H9 (cell line): ENCODE measurements at regions not wholly inside any gene's neighbourhood (a gene's known extent, or its start where the extent isn't known, plus 50 kb on each side); places are given as distances from the start of the nearest gene placed in this dataset.

Experiments used
- DNase-seq: peaks from one replicate; pipeline ENCODE4 v3.0.0-alpha.2; 2017
- H2AFZ ChIP-seq: one replicate; pipeline ENCODE4 v1.6.1; 2013; ENCODE audit warnings: mild to moderate bottlenecking, low read length, control low read depth, moderate library complexity
- H2AK5ac ChIP-seq: 2 replicates; pipeline ENCODE4 v1.6.1; 2013; ENCODE audit warnings: low read length, control low read depth, mixed read lengths; ENCODE audit not compliant: insufficient read length
- H2BK120ac ChIP-seq: one replicate; pipeline ENCODE4 v1.6.1; 2013; ENCODE audit warnings: low read depth, mild to moderate bottlenecking, low read length, control low read depth, inconsistent platforms; ENCODE audit not compliant: poor library complexity, severe bottlenecking
- H2BK12ac ChIP-seq: 2 replicates; pipeline ENCODE4 v1.6.1; 2013; ENCODE audit warnings: low read length, control low read depth, mixed read lengths, low read depth; ENCODE audit not compliant: insufficient read length
- H2BK15ac ChIP-seq: 2 replicates; pipeline ENCODE4 v1.6.1; 2013; ENCODE audit warnings: low read depth, low read length, control low read depth
- H2BK20ac ChIP-seq: one replicate; pipeline ENCODE4 v1.6.1; 2013; ENCODE audit warnings: low read depth, mild to moderate bottlenecking, low read length, control low read depth, inconsistent platforms; ENCODE audit not compliant: poor library complexity, severe bottlenecking
- H2BK5ac ChIP-seq: 2 replicates; pipeline ENCODE4 v1.6.1; 2013; ENCODE audit warnings: low read length, control low read depth, mixed read lengths; ENCODE audit not compliant: insufficient read length
- H3K14ac ChIP-seq: 2 replicates; pipeline ENCODE4 v1.6.1; 2013; ENCODE audit warnings: low read length, control low read depth; ENCODE audit not compliant: insufficient read depth
- H3K18ac ChIP-seq: 2 replicates; pipeline ENCODE4 v1.6.1; 2013; ENCODE audit warnings: low read depth, mild to moderate bottlenecking, mixed read lengths, low read length, control low read depth; ENCODE audit not compliant: insufficient read length
- H3K23ac ChIP-seq: 2 replicates; pipeline ENCODE4 v1.6.1; 2013; ENCODE audit warnings: low read length, control low read depth, mixed read lengths, low read depth; ENCODE audit not compliant: insufficient read length
- H3K23me2 ChIP-seq: 2 replicates; pipeline ENCODE4 v1.6.1; 2013; ENCODE audit warnings: low read depth, mild to moderate bottlenecking, mixed read lengths, low read length, control low read depth; ENCODE audit not compliant: insufficient read length, poor library complexity, severe bottlenecking
- H3K27ac ChIP-seq: 2 replicates; pipeline ENCODE4 v1.5.1; 2013; ENCODE audit warnings: low read length, control low read depth, mixed read lengths, low read depth; ENCODE audit not compliant: insufficient read length
- H3K27me3 ChIP-seq: 2 replicates; pipeline ENCODE4 v1.6.1; 2013; ENCODE audit warnings: low read length, control low read depth, inconsistent platforms; ENCODE audit not compliant: insufficient read depth
- H3K4ac ChIP-seq: 2 replicates; pipeline ENCODE4 v1.6.1; 2013; ENCODE audit warnings: low read depth, mild to moderate bottlenecking, control low read depth, inconsistent platforms, low read length, moderate library complexity
- H3K4me1 ChIP-seq: 2 replicates; pipeline ENCODE4 v1.6.1; 2013; ENCODE audit warnings: low read length, control low read depth, inconsistent platforms; ENCODE audit not compliant: insufficient read depth
- H3K4me2 ChIP-seq: 2 replicates; pipeline ENCODE4 v1.6.1; 2013; ENCODE audit warnings: low read length, control low read depth, mixed read lengths; ENCODE audit not compliant: insufficient read length, insufficient read depth
- H3K56ac ChIP-seq: 2 replicates; pipeline ENCODE4 v1.6.1; 2013; ENCODE audit warnings: low read depth, mild to moderate bottlenecking, mixed read lengths, low read length, control low read depth; ENCODE audit not compliant: insufficient read length
- H3K79me1 ChIP-seq: 2 replicates; pipeline ENCODE4 v1.6.1; 2013; ENCODE audit warnings: low read depth, mild to moderate bottlenecking, moderate library complexity, low read length, control low read depth, inconsistent platforms; ENCODE audit not compliant: insufficient read depth, poor library complexity, severe bottlenecking
- H3K79me2 ChIP-seq: 2 replicates; pipeline ENCODE4 v1.6.1; 2013; ENCODE audit warnings: low read length, control low read depth, inconsistent platforms; ENCODE audit not compliant: insufficient read depth
- H3K9ac ChIP-seq: 2 replicates; pipeline ENCODE4 v1.6.1; 2013; ENCODE audit warnings: low read length, control low read depth, mixed read lengths; ENCODE audit not compliant: insufficient read length; ENCODE audit errors: extremely low read depth
- H3K9me3 ChIP-seq: one replicate; pipeline ENCODE4 v1.6.1; 2013; ENCODE audit warnings: low read depth, low read length, inconsistent platforms; ENCODE audit not compliant: control insufficient read depth
- H3T11ph ChIP-seq: one replicate; pipeline ENCODE4 v1.6.1; 2013; ENCODE audit warnings: mild to moderate bottlenecking, low read length, control low read depth, inconsistent platforms
- H4K20me1 ChIP-seq: one replicate; pipeline ENCODE4 v1.6.1; 2013; ENCODE audit not compliant: control insufficient read depth, insufficient read length, insufficient read depth
- H4K5ac ChIP-seq: 2 replicates; pipeline ENCODE4 v1.6.1; 2013; ENCODE audit warnings: low read depth, mild to moderate bottlenecking, mixed read lengths, low read length, control low read depth; ENCODE audit not compliant: insufficient read length
- H4K8ac ChIP-seq: replicated peaks from 2 replicates; pipeline ENCODE4 v1.6.1; 2013; ENCODE audit warnings: low read length, control low read depth, mixed read lengths, low read depth; ENCODE audit not compliant: insufficient read length
- H4K91ac ChIP-seq: 2 replicates; pipeline ENCODE4 v1.6.1; 2013; ENCODE audit warnings: low read depth, mild to moderate bottlenecking, moderate library complexity, mixed read lengths, low read length, control low read depth; ENCODE audit not compliant: insufficient read length
- H3K27ac Mint-ChIP-seq, 3 experiments: 2 replicates in 2 of 3; 3 replicates in 1 of 3; pipeline ENCODE4 v1.8.0; 2020 to 2021; ENCODE audit warnings: mixed read lengths in 3 of 3, mild to moderate bottlenecking in 1 of 3, moderate library complexity in 1 of 3
- H3K27me3 Mint-ChIP-seq: 2 replicates; pipeline ENCODE4 v1.8.0; 2021; ENCODE audit warnings: low read depth, mild to moderate bottlenecking, moderate library complexity, mixed read lengths
- H3K36me3 Mint-ChIP-seq, 3 experiments: 2 replicates in 2 of 3; 3 replicates in 1 of 3; pipeline ENCODE4 v1.8.0; 2020 to 2021; ENCODE audit warnings: low read depth in 3 of 3, mixed read lengths in 3 of 3; ENCODE audit not compliant: insufficient read depth in 1 of 3
- H3K4me1 Mint-ChIP-seq, 2 experiments: 2 replicates each; pipeline ENCODE4 v1.8.0; 2020; ENCODE audit warnings: mixed read lengths in 2 of 2
- H3K4me3 Mint-ChIP-seq, 2 experiments: 2 replicates in 1 of 2; 3 replicates in 1 of 2; pipeline ENCODE4 v1.8.0; 2020 to 2021; ENCODE audit warnings: mild to moderate bottlenecking in 2 of 2, mixed read lengths in 2 of 2, moderate library complexity in 1 of 2
- H3K9me3 Mint-ChIP-seq, 2 experiments: 2 replicates in 1 of 2; 3 replicates in 1 of 2; pipeline ENCODE4 v1.8.0; 2020; ENCODE audit warnings: mild to moderate bottlenecking in 2 of 2, mixed read lengths in 2 of 2, moderate library complexity in 1 of 2
- CTCF ChIP-seq: fragments of 200-600 bp; sonication (generic); conservative IDR thresholded peaks from 3 replicates; pipeline ENCODE4 v1.8.0; 2021; ENCODE audit warnings: antibody characterized with exemption, mild to moderate bottlenecking
- WGBS: extraction: QIAGEN DNeasy Blood & Tissue Kit; methylation state at CpG from one replicate; pipeline ENCODE4 v1.1.7; 2013; ENCODE audit warnings: missing lambda C conversion rate, low lambda C conversion rate, mixed read lengths; ENCODE audit not compliant: insufficient read length; ENCODE audit errors: extremely low coverage; 5-methylcytosine and 5-hydroxymethylcytosine counted together

GRCh38 chr16:65842067-65842466 is 524.4 kb upstream of the CDH5 start:
- no peak overlapping the region for H3K56ac ChIP-seq
- no peak overlapping the region for H2AK5ac ChIP-seq
- H3K4me1 Mint-ChIP-seq, result peaks cover 2 to 5% of the 10 kb centered on the region in 2 experiments; a peak in 2 of 4 replicates
- peaks cover 0 to 2% of the 10 kb centered on the region in 2 experiments; a peak in 1 of 5 replicates for H3K9me3 Mint-ChIP-seq
- no peak overlapping the region for H3K27ac Mint-ChIP-seq
- no peak overlapping the region for H3K23ac ChIP-seq
- no CpG with 5 or more reads among the region's 1 CpG for WGBS
- no peaks in the 10 kb centered on the region for H3K27me3 ChIP-seq
- H2BK5ac ChIP-seq, result no peak overlapping the region
- H3K9me3 ChIP-seq, result no peaks in the 10 kb centered on the region
- no peak overlapping the region for H4K91ac ChIP-seq
- no peak overlapping the region for H3K18ac ChIP-seq
- H3K79me1 ChIP-seq, result no peaks in the 10 kb centered on the region
- no peaks in the 10 kb centered on the region for H3K79me2 ChIP-seq
- no peak overlapping the region for H2BK20ac ChIP-seq
- H2BK15ac ChIP-seq, result no peak overlapping the region
- DNase-seq, result no peak
- H4K5ac ChIP-seq, result no peak overlapping the region
- no peak overlapping the region for H2AFZ ChIP-seq
- no peaks in the 10 kb centered on the region for H3K36me3 Mint-ChIP-seq
- no peaks in the 10 kb centered on the region for H4K20me1 ChIP-seq
- no peak overlapping the region for H3K4ac ChIP-seq
- no peak overlapping the region for H3K9ac ChIP-seq
- no peak overlapping the region for H3K27ac ChIP-seq
- no peak overlapping the region for H4K8ac ChIP-seq
- peaks cover 2% of the 10 kb centered on the region; the same call in 1 of the 2 replicates for H3K27me3 Mint-ChIP-seq
- no peaks in the 10 kb centered on the region for H3K4me1 ChIP-seq
- TF ChIP-seq CTCF, result no peak
- no peak overlapping the region for H3K14ac ChIP-seq
- H2BK120ac ChIP-seq, result no peak overlapping the region
- H3K4me3 Mint-ChIP-seq, result no peak overlapping the region
- no peak overlapping the region for H3K4me2 ChIP-seq
- H3T11ph ChIP-seq, result no peak overlapping the region
- H3K23me2 ChIP-seq, result no peaks in the 10 kb centered on the region
- no peak overlapping the region for H2BK12ac ChIP-seq
